ENCODE measurements at regions not wholly inside any gene's neighbourhood (a gene's known extent, or its start where the extent isn't known, plus 50 kb on each side); places are given as distances from the start of the nearest gene placed in this dataset.
"Not testable (repeated sequence)": the region's sequence is repeated elsewhere in the genome, so short reads cannot be mapped to it uniquely, and the experiment has no call there.

GRCh38 chr13:78540058-78540457 lies 63.3 kb downstream of the POU4F1 start:
- DNase-seq = no peak

DNA sequence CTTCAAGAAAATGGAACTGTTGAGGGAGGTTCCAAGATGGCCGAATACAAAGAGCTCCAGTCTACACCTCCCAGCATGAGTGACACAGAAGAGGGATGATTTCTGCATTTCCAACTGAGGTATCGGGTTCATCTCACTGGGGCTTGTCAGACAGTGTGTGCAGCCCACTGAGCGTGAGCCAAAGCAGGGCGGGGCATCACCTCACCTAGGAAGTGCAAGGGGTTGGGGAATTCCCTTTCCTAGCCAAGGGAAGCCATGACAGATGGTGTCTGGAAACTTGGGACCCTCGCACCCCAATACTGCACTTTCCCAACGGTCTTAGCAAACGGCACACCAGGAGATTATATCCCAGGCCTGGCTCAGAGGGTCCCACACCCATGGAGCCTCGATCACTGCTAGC lies 77.3 kb downstream of the POU4F1 start:
- DNase-seq = not testable (repeated sequence)

- no peak for DNase-seq
These were observed 78.4 kb downstream of the POU4F1 start for GRCh38 chr13:78524936-78525335.

DNA sequence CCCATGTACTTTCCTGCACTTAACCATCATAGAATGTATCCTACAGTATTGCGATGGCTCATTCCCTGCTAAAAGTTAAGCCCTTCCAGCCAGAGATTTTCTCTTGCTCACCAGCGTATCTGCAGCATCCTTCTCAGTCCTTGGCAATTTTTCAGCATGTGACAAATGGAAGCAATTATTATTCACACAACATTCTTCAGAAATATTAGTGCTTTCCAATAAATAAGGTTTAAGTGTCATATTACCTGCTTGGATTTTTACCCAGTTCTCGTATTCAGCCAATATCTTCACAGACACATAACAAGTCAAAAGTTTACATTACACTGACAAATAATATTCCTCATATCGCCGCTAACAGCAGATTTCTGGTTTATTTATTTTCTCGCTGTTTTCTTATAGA lies 82.3 kb downstream of the POU4F1 start:
- DNase-seq = no peak

DNA sequence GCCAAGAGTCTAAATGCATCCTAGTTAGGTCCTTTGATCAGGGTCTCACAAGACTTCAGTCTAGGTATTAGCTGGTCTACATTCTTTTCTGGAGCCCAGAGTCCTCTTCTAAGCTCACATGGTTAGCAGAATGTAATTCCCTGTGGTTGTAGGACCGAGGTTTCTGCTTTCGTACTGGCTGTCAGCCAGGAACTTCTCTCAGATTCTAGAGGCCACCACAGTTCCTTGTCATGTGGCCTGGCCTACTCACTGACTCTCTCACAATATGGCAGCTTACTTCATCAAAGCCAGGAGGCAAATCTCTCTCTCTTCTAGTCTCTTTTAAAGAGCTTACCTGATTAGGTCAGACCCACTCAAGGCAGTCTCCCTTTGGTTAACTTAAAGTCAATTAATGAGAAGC lies 82.9 kb downstream of the POU4F1 start:
- no peak for DNase-seq

DNA sequence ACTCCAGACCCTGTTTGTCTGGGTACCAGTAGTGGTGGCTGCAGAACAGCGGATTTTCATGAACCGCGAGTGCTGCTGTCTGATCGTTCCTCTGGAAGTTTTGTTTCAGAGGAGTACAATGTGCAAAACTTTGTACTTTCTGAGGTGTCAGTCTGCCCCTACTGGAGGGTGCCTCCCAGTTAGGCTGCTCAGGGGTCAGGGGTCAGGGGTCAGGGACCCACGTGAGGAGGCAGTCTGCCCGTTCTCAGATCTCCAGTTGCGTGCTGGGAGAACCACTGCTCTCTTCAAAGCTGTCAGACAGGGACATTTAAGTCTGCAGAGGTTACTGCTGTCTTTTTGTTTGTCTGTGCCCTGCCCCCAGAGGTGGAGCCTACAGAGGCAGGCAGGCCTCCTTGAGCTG lies 84.9 kb downstream of the POU4F1 start:
- DNase-seq = not testable (repeated sequence)

DNA sequence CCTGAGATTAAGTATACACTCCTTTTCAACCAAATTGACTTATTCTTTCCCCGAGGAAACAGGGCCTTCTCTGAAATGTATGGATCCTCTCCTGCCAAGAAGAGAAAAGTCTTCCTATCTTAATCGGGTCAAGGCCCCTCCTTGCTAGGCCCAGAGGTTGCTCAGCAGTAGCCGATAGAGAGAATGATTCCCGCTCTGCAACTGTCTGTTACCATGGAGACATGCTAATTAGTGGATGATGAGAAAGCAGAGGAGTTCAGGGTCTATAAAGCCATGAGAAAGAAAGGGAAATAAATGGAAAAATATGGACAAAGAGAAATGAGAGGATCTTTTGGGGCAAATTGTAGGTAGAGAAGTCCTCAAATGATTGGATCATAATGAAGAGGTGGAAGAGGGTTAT lies 103.5 kb downstream of the POU4F1 start:
- DNase-seq = no peak

GRCh38 chr13:78497702-78498355 lies 105.5 kb downstream of the POU4F1 start:
- DNase-seq = no peak

- DNase-seq = no peak
These were observed 111.4 kb downstream of the POU4F1 start for GRCh38 chr13:78491978-78492377.

- not testable (repeated sequence) for DNase-seq
These were observed 113.1 kb downstream of the POU4F1 start for GRCh38 chr13:78490225-78490624.

GRCh38 chr13:78487707-78488106 lies 115.6 kb downstream of the POU4F1 start:
- no peak for DNase-seq

DNA sequence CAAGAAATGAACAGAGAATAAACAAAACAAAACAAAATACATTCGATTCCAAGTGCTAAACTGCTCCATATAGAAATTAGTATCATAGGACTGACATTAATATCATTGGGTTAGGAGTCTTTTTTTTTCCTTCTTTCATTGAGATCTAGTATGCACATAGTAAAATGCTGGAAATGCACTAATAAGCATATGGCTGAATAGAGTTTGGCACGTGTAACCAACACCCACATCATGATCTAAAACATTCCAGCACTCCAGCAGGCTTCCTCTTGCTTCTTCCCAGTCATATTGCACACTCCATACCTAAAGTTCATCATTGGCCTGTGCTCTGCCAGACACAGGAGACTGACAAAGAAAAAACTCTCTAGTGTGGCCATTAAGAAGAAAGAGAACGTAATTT lies 117.5 kb downstream of the POU4F1 start:
- DNase-seq = no peak

GRCh38 chr13:78478183-78478582 lies 125.2 kb downstream of the POU4F1 start:
- DNase-seq = no peak

GRCh38 chr13:78476910-78477309 lies 126.4 kb downstream of the POU4F1 start:
- DNase-seq = no peak

DNA sequence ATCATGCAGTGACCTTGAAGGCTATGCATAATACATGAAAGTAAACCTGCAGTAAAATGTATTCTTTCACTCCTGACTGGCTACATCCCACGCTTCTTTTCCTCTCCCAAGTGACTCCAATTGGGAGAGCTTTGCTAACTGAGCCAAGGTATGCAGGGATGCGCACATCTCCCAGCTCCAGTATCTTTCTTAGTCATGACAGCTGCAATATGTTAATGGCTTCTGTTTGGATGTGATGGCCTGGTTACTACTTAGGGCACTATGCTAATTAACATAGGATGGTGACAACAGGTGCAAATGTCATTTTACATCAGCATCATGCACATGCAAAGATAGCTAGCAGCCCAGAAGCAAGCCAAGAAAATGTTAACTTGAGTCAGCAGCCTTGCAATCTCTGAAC lies 134.7 kb downstream of the POU4F1 start:
- no peak for DNase-seq

DNA sequence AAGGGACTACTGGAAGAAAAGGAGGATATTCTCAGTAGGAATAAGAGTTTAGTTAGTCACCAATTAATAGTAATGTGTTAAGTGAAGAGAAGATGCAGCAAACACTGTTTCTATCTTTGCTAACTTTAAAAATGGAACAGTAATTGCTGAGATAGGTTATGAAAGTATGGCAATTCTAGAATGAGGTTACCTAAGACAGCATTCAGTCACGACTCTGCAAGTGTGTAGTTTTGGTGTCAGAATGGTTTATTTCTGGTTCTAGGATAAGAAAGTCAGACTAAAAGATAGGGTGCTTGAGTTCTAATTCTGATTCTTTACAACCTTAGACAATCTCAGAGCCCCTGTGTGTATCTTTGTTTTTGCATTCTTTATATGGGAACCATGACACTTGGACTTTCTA lies 138.1 kb downstream of the POU4F1 start:
- DNase-seq = no peak

GRCh38 chr13:78460176-78460575 lies 143.2 kb downstream of the POU4F1 start:
- no peak for DNase-seq

- DNase-seq = no peak
These were observed 159.5 kb downstream of the POU4F1 start for GRCh38 chr13:78443839-78444238.

GRCh38 chr13:78437781-78438180 lies 165.6 kb downstream of the POU4F1 start:
- DNase-seq = no peak

GRCh38 chr13:78436311-78436710 lies 167.0 kb downstream of the POU4F1 start:
- no peak for DNase-seq

DNA sequence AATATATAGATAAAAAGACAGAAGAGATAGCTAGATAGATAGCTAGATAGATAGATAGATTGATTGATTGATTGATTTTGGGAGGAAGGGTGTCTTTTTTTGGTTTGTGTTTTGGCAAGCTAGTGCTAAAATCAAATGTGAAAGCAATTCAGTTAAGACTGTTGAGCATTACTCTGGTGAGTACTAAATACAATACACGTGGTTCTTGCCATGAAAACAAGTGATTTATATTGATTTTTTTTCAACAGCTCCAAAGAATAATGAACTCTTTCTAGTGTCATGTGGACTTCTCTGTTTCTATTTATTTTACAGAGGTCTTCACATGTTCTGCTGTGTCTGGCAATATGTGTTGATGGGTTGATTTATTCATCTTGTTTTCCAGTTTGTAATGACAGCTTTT lies 172.0 kb downstream of the POU4F1 start:
- no peak for DNase-seq

DNA sequence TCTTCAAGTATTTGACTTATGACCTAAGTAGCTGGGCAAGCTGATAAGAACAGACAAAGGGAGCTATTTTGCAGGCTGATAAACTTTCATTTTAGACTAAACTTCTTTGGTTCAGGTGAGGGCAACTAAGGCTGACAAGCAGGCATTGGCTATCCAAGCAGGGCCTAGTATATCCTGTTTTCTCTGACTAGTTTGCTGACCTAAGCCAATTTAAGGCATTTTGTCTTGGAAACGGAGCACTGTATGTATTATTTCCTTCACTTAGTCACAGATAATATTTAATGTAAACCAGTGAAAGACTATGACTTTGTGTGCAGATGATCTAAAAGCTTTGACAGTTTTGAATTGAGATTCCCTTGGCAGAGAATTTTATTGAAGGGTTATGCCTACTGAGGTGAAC lies 172.5 kb downstream of the POU4F1 start:
- no peak for DNase-seq

DNA sequence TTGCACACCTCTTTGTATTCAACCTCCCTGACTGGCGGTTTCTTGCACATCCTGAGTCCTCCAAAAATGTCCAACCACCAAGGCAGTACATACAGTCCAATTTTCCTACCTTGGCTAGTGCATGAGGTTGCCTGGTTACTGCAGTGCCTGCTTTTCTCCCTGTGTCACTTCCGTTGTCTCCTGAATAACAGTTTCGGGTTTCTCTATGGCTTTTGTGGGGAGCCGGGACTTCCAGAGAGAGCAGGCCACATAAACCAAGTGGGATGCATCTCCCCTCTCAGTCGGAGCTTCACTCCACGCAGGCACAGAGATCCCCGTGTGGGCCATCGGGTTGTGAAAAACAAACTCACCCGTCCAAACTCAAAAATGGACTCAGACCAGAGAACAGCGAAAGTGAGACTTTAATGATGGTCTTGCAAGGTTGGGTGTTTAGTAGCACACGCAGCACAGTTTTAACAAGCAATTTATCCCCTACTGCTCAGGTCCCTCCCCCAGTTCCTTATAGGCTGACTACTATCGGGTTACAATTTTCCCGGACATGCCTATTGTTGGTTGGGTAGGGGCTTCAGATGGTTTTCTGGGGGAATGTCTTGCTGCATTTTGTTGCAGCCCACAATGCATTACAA lies 173.1 kb downstream of the POU4F1 start:
- no peak for DNase-seq

- no peak for DNase-seq
These were observed 174.7 kb downstream of the POU4F1 start for GRCh38 chr13:78428646-78429045.

GRCh38 chr13:78426183-78426582 lies 177.2 kb downstream of the POU4F1 start:
- no peak for DNase-seq

Data from CD4-positive, alpha-beta T cell treated with Interferon alpha-2 for 1 hour (primary cell).